Skeletal muscle tissue (tissue), 3 donors: ENCODE measurements at regions not wholly inside any gene's neighbourhood (a gene's known extent, or its start where the extent isn't known, plus 50 kb on each side); places are given as distances from the start of the nearest gene placed in this dataset.

ENCODE experiments used
- H3K27ac ChIP-seq: one replicate; pipeline ENCODE4 v1.7.0; 2013; ENCODE audit warnings: mild to moderate bottlenecking, low read depth, low read length, inconsistent platforms
- H3K27me3 ChIP-seq, 3 donors: one replicate each; pipeline ENCODE4 v1.7.0; 2013; ENCODE audit warnings: low read length in 3 of 3; ENCODE audit not compliant: control insufficient read depth in 3 of 3, insufficient read depth in 3 of 3
- H3K36me3 ChIP-seq, 3 donors: one replicate each; pipeline ENCODE4 v1.7.0; 2013; ENCODE audit warnings: low read length in 3 of 3; ENCODE audit not compliant: control insufficient read depth in 3 of 3, insufficient read depth in 3 of 3
- H3K4me1 ChIP-seq, 3 donors: one replicate each; pipeline ENCODE4 v1.7.0; 2013; ENCODE audit warnings: low read length in 3 of 3, mild to moderate bottlenecking in 3 of 3; ENCODE audit not compliant: control insufficient read depth in 3 of 3, insufficient read depth in 3 of 3
- H3K4me3 ChIP-seq, 3 donors: one replicate each; pipeline ENCODE4 v1.7.0; 2013; ENCODE audit warnings: low read length in 3 of 3
- H3K9ac ChIP-seq, 3 donors: one replicate each; pipeline ENCODE4 v1.7.0; 2013; ENCODE audit warnings: low read length in 3 of 3, mild to moderate bottlenecking in 3 of 3, moderate library complexity in 2 of 3, low read depth in 1 of 3
- H3K9me3 ChIP-seq, 3 donors: one replicate each; pipeline ENCODE4 v1.7.0; 2013; ENCODE audit warnings: low read length in 3 of 3; ENCODE audit not compliant: control insufficient read depth in 3 of 3
- donor health status: Osteomylitis.

GRCh38 chr20:39264506-39265172, 302.5 kb downstream of the DHX35 start:
- H3K4me1 ChIP-seq: peaks cover 6 to 10% (median 7%) of the 10 kb centered on the region in 3 donors
- H3K9ac ChIP-seq: no peak overlapping the region
- no peak overlapping the region for H3K4me3 ChIP-seq
- peaks cover 0 to 2% (median 0%) of the 10 kb centered on the region in 3 donors for H3K27me3 ChIP-seq
- H3K27ac ChIP-seq: no peak overlapping the region
- no peaks in the 10 kb centered on the region for H3K9me3 ChIP-seq
- no peaks in the 10 kb centered on the region for H3K36me3 ChIP-seq

DNA sequence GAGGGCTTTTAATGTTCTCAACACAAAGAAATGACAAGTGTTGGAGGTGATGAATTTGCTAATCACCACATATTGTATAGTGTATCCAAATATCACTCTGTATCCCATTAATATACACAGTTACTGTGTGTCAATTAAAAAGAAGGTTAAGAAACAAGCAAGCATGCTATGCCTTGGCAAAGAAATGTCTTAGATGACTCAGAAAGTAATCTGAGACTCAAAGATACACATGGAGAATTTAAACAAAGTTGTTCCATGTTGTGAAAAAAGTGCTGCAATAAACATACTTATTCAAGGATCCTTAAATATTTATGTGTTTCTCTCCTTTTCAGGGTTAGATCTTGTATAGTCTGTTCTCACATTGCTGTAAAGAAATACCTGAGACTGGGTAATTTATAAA, 300.9 kb downstream of the DHX35 start:
- Histone ChIP-seq H3K9me3 (no peaks in the 10 kb centered on the region), H3K9ac (no peak overlapping the region), H3K36me3 (no peaks in the 10 kb centered on the region), H3K27me3 (no peaks in the 10 kb centered on the region), H3K4me1 (peaks cover 0 to 7% (median 0%) of the 10 kb centered on the region in 3 donors), H3K27ac (no peak overlapping the region), H3K4me3 (no peak overlapping the region)

- Histone ChIP-seq H3K27me3 (no peaks in the 10 kb centered on the region), H3K9ac (no peak overlapping the region), H3K4me3 (no peak overlapping the region), H3K36me3 (no peaks in the 10 kb centered on the region), H3K9me3 (no peaks in the 10 kb centered on the region), H3K4me1 (peaks cover 0 to 7% (median 0%) of the 10 kb centered on the region in 3 donors), H3K27ac (no peak overlapping the region)
Measured at GRCh38 chr20:39259808-39260207, 297.7 kb downstream of the DHX35 start.

- Histone ChIP-seq H3K27me3 (no peaks in the 10 kb centered on the region), H3K4me1 (peaks cover 0 to 7% (median 0%) of the 10 kb centered on the region in 3 donors), H3K4me3 (no peak overlapping the region), H3K27ac (no peak overlapping the region), H3K9ac (no peak overlapping the region), H3K36me3 (no peaks in the 10 kb centered on the region), H3K9me3 (no peaks in the 10 kb centered on the region)
Measured at GRCh38 chr20:39259010-39259803, 297.1 kb downstream of the DHX35 start.

DNA sequence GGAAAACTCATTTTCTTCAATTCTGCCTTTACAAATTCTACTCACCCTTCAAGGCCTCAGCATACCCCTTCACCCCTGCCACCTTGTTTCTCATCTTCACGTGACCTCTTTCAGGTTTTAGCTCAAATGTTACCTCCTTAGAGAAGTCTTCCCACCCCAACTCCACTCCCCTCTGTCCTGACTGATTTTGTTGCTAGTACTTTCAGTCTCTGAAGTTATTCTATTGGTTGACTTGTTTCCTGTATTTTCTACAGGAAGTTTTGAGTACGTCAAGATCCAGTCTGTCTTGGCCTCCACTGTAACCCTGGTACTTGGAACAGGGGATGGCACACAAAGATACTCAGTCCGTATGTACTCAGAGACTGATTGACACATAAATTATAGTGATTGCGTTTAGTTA, 296.1 kb downstream of the DHX35 start:
- no peaks in the 10 kb centered on the region for H3K36me3 ChIP-seq
- no peaks in the 10 kb centered on the region for H3K9me3 ChIP-seq
- H3K4me1 ChIP-seq: peaks cover 0 to 7% (median 0%) of the 10 kb centered on the region in 3 donors
- no peak overlapping the region for H3K27ac ChIP-seq
- no peak overlapping the region for H3K9ac ChIP-seq
- H3K4me3 ChIP-seq: no peak overlapping the region
- no peaks in the 10 kb centered on the region for H3K27me3 ChIP-seq

- Histone ChIP-seq H3K4me3 (no peak overlapping the region), H3K9ac (no peak overlapping the region), H3K27me3 (no peaks in the 10 kb centered on the region), H3K4me1 (no peaks in the 10 kb centered on the region), H3K27ac (no peak overlapping the region), H3K36me3 (no peaks in the 10 kb centered on the region), H3K9me3 (no peaks in the 10 kb centered on the region)
Measured at GRCh38 chr20:39253051-39253755, 291.1 kb downstream of the DHX35 start.

DNA sequence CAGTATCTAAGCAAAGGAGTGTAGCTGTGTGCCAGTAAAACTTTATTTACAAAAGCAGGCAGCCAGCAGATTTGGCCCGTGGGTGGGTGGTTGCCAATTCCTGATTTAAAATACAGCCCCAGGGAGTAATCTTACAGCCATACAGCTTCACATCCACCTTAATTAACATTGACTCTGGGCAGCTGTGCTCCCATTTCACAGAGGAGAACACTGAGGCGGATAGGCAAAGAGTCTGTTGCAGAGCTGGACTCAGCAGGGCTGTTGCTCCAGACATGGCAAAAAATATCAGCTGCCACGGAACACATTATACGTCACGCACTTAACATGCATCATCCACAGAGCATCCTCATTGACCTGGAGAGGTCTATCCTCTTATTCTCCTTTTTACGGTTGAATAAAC, 289.9 kb downstream of the DHX35 start:
- Histone ChIP-seq H3K4me1 (no peaks in the 10 kb centered on the region), H3K9ac (no peak overlapping the region), H3K4me3 (no peak overlapping the region), H3K27me3 (no peaks in the 10 kb centered on the region), H3K36me3 (no peaks in the 10 kb centered on the region), H3K27ac (no peak overlapping the region), H3K9me3 (no peaks in the 10 kb centered on the region)

DNA sequence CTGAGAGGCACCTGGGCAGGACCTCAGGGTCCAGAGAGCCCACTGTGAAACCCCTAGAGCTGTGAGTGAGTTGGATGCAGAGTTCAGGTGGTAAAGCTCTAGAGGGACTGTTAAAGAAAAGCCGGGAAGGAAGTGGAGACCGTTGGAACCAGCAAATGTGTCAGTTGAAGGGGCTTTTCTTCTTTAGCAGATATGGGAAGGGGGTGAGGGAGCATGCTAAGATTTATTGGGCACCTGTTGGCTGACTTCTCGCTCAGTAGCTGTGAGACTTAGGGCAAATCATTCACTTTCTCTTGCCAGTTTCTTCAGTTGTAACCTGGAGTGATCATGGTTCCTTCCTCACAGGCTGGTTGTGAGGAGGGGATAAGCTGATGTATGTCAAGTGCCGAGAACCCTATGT, 287.7 kb downstream of the DHX35 start:
- Histone ChIP-seq H3K4me1 (no peaks in the 10 kb centered on the region), H3K4me3 (no peak overlapping the region), H3K27me3 (no peaks in the 10 kb centered on the region)

GRCh38 chr20:39248862-39249485, 286.8 kb downstream of the DHX35 start:
- Histone ChIP-seq H3K36me3 (no peaks in the 10 kb centered on the region), H3K9me3 (no peaks in the 10 kb centered on the region), H3K4me1 (no peaks in the 10 kb centered on the region), H3K9ac (no peak overlapping the region), H3K4me3 (no peak overlapping the region), H3K27me3 (peaks cover 0 to 2% (median 0%) of the 10 kb centered on the region in 3 donors), H3K27ac (no peak overlapping the region)

More for the DNA sequence above, 287.7 kb downstream of the DHX35 start:
- Histone ChIP-seq H3K9ac (no peak overlapping the region), H3K36me3 (no peaks in the 10 kb centered on the region), H3K27ac (no peak overlapping the region), H3K9me3 (no peaks in the 10 kb centered on the region)
